ENCODE measurements at regions not wholly inside any gene's neighbourhood (a gene's known extent, or its start where the extent isn't known, plus 50 kb on each side); places are given as distances from the start of the nearest gene placed in this dataset.

GRCh38 chr4:124854968-124855367 lies 142.4 kb upstream of the ANKRD50 start (continued):
- no peak for TF ChIP-seq CHD7 (IDR thresholded peaks at IDR 0.05; ENCODE audit: insufficient replicate concordance, low read length)
- no peak for TF ChIP-seq JUND (IDR thresholded peaks at IDR 0.05; ENCODE audit: low read length)
- TF ChIP-seq SIX5 (IDR thresholded peaks at IDR 0.05; ENCODE audit: low read depth, low read length): no peak
- TF ChIP-seq CBX8 (IDR thresholded peaks at IDR 0.05; ENCODE audit: borderline replicate concordance, low read depth, low read length): no peak
- TF ChIP-seq KDM4A (IDR thresholded peaks at IDR 0.05; ENCODE audit: low read depth, low read length, severe bottlenecking): no peak
- TF ChIP-seq EGR1 (IDR thresholded peaks at IDR 0.05; ENCODE audit: borderline replicate concordance, low read depth, low read length): no peak
- TF ChIP-seq TEAD4 (IDR thresholded peaks at IDR 0.05; ENCODE audit: low read depth, low read length): no peak
- no peak for TF ChIP-seq SAP30 (IDR thresholded peaks at IDR 0.05; ENCODE audit: insufficient read depth, insufficient replicate concordance, low read length)
- TF ChIP-seq KDM1A (IDR thresholded peaks at IDR 0.05; ENCODE audit: borderline replicate concordance, low read length): no peak
- no peak for TF ChIP-seq GABPA (IDR thresholded peaks at IDR 0.05; ENCODE audit: borderline replicate concordance, insufficient read depth, low read length)
- no peak for TF ChIP-seq CTBP2 (IDR thresholded peaks at IDR 0.05; ENCODE audit: borderline replicate concordance, insufficient read depth, insufficient read length, low read length)
- no peak for TF ChIP-seq MAX (IDR thresholded peaks at IDR 0.05)

Data from H1 (cell line).